ENCODE measurements at regions not wholly inside any gene's neighbourhood (a gene's known extent, or its start where the extent isn't known, plus 50 kb on each side); places are given as distances from the start of the nearest gene placed in this dataset.

DNA sequence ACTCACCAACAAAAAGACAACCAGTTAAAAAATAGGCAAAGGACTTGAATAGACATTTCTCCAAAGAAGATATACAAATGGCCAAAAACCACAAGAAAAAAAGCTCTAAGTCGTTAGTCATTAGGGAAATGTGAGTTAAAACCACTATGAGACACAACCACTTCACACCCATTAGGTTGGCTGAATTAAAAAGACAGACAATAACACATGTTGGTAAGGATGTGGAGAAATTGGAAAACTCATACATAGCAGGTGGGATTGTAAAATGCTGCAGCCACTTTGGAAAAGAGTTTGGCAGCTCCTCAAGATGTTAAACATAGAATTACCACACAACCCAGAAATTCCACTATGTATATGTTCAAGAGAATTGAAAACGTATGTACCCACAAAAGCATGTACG is 117.6 kb upstream of the SPATS2L start:
- no peak for TF ChIP-seq CTCF (IDR thresholded peaks at IDR 0.05)
- intact Hi-C loops (cut with DNase I, micrococcal nuclease), result no loop called here
- no peak overlapping the region for H3K4me3 ChIP-seq
- no peaks in the 10 kb centered on the region for H3K36me3 ChIP-seq (ENCODE audit: low read depth)
- no peaks in the 10 kb centered on the region for H3K4me1 ChIP-seq (ENCODE audit: low read depth)
- no peak for DNase-seq
- no peaks in the 10 kb centered on the region for H3K9me3 ChIP-seq
- ATAC-seq, result no peak

DNA sequence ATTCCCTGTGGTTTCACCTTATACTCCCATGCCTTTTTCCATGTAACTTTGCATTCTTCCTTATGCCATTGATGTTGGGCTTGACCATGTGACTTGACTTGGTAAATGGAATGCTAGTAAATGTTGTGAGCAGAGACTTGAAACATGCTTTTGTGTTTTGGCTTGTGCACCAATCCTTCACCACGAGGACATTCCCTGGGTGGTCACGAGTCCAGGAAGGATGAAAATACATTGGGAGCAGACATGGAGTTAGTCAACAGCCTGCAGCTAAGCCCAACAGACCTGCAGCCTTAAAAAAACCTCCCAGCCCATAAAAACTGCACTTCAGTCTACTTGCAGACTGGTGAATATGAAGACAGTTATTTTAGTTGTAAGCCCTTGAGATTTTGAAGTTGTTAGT is 116.5 kb upstream of the SPATS2L start:
- no peak for TF ChIP-seq CTCF (IDR thresholded peaks at IDR 0.05)
- no peak overlapping the region for H3K4me3 ChIP-seq
- intact Hi-C loops (cut with DNase I, micrococcal nuclease), result no loop called here

DNA sequence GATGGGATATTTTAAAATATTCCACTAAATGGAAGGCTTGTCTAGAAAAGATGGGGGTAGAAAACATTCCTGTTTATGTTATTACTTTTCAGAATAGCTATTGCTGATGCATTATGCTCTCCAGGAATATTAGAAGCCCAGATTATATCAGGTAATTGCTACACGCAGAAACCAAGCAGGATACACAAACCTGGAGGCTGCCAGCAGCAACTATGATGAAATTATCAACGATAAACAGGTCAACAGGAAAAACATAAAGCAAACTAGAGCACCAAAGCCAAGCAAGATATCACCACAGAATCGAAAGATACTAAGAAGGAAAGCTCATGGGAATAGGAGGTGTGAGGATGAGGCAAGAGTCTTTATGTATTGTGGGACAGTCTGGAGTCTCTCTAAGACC is 113.2 kb upstream of the SPATS2L start:
- TF ChIP-seq CTCF (IDR thresholded peaks at IDR 0.05), result no peak
- intact Hi-C loops (cut with DNase I, micrococcal nuclease), result no loop called here
- no peaks in the 10 kb centered on the region for H3K4me1 ChIP-seq (ENCODE audit: low read depth)
- no peaks in the 10 kb centered on the region for H3K36me3 ChIP-seq (ENCODE audit: low read depth)
- H3K9me3 ChIP-seq, result no peaks in the 10 kb centered on the region
- no peak overlapping the region for H3K4me3 ChIP-seq
- no peak for DNase-seq
- ATAC-seq, result no peak

More for the DNA sequence above, 116.5 kb upstream of the SPATS2L start:
- no peaks in the 10 kb centered on the region for H3K9me3 ChIP-seq
- no peak for DNase-seq
- no peaks in the 10 kb centered on the region for H3K4me1 ChIP-seq (ENCODE audit: low read depth)
- no peaks in the 10 kb centered on the region for H3K36me3 ChIP-seq (ENCODE audit: low read depth)
- no peak for ATAC-seq

DNA sequence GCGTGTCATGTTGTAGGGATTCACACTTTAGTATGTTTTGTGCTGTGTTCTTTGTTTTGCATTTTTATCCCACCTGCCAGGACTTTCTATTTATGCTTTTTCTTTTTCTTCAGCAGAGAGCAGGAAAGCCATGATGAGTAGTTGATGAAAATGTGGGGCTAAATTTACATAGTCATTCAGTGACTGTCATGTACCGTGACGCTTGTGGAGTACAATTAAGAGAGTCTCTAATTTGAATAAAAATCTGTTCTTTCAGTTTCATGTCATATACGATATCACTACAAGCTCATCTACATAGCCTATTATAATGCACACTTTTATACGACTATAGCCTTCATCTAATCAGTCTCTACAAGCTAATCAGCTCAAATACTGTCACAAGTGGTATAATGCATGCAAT is 112.7 kb upstream of the SPATS2L start:
- ATAC-seq (no peak), DNase-seq (no peak)
- H3K4me3 ChIP-seq, result no peak overlapping the region
- no peaks in the 10 kb centered on the region for H3K9me3 ChIP-seq
- H3K36me3 ChIP-seq (ENCODE audit: low read depth), result no peaks in the 10 kb centered on the region
- no peak for TF ChIP-seq CTCF (IDR thresholded peaks at IDR 0.05)
- intact Hi-C loops (cut with DNase I, micrococcal nuclease), result no loop called here
- H3K4me1 ChIP-seq (ENCODE audit: low read depth), result no peaks in the 10 kb centered on the region

GRCh38 chr2:200194746-200195145 is 111.7 kb upstream of the SPATS2L start:
- Histone ChIP-seq H3K4me3 (no peak overlapping the region), H3K9me3 (no peaks in the 10 kb centered on the region), H3K36me3 (ENCODE audit: low read depth) (no peaks in the 10 kb centered on the region), H3K4me1 (ENCODE audit: low read depth) (no peaks in the 10 kb centered on the region)
- intact Hi-C loops (cut with DNase I, micrococcal nuclease), result no loop called here
- no peak for TF ChIP-seq CTCF (IDR thresholded peaks at IDR 0.05)
- DNase-seq, result no peak
- no peak for ATAC-seq

- no peaks in the 10 kb centered on the region for H3K9me3 ChIP-seq
- no peak for TF ChIP-seq CTCF (IDR thresholded peaks at IDR 0.05)
- DNase-seq (no peak), ATAC-seq (no peak)
- H3K4me1 ChIP-seq (ENCODE audit: low read depth), result no peaks in the 10 kb centered on the region
- intact Hi-C loops (cut with DNase I, micrococcal nuclease), result no loop called here
- H3K36me3 ChIP-seq (ENCODE audit: low read depth), result no peaks in the 10 kb centered on the region
- H3K4me3 ChIP-seq, result no peak overlapping the region
These were observed 107.5 kb upstream of the SPATS2L start for GRCh38 chr2:200199005-200199404.
